HepG2 (cell line): ENCODE measurements at regions not wholly inside any gene's neighbourhood (a gene's known extent, or its start where the extent isn't known, plus 50 kb on each side); places are given as distances from the start of the nearest gene placed in this dataset.

Experiments
- ATAC-seq: fragments of 200-7000 bp; cut with Tn5 transposase; 3 replicates; pipeline ENCODE4 v1.9.1; 2020; ENCODE audit warnings: mild to moderate bottlenecking, moderate library complexity
- BruUV-seq: library from RNA; stranded (reverse); fragments of 400-500 nt; replicated peaks from 2 replicates; lab custom pipeline; 2021; lab: Mats Ljungman, UMichigan
- CTCF ChIA-PET: fragments of 300-600 bp; formaldehyde crosslinking; extraction: SDS; loops from one replicate; lab custom pipeline; 2021; ENCODE audit warnings: low total read pairs, inconsistent platforms, low intra/inter-chr PET ratio; lab: Yijun Ruan, JAX
- POLR2A ChIA-PET: fragments of 350-600 bp; sonication (Branson Sonifier 250); formaldehyde crosslinking; loops from one replicate; lab custom pipeline; 2020; ENCODE audit warnings: antibody characterized with exemption, inconsistent platforms; lab: Yijun Ruan, JAX
- DNase-seq: peaks from one replicate; pipeline ENCODE4 v3.0.0-alpha.2; 2015; ENCODE audit warnings: low spot score
- FAIRE-seq: peaks from 3 replicates; lab custom pipeline; 2011; peaks lifted over from hg19 to GRCh38; lab: Jason Lieb, UNC
- H2AFZ ChIP-seq: one replicate; pipeline ENCODE4 v1.6.1; 2011; ENCODE audit warnings: low read length, inconsistent platforms
- H3K27ac ChIP-seq: fragments of 300-600 bp; 3 replicates; pipeline ENCODE4 v1.8.0; 2011; ENCODE audit warnings: mixed run types, mild to moderate bottlenecking, mixed read lengths, low read length, inconsistent platforms; ENCODE audit not compliant: insufficient read depth; ENCODE audit errors: extremely low read length
- H3K27me3 ChIP-seq, 2 experiments: fragments of 200-600 bp in 1 of 2; 2 replicates in 1 of 2; 3 replicates in 1 of 2; pipeline versions ENCODE4 v1.6.0 to v1.8.0; 2011; ENCODE audit warnings: low read length in 2 of 2, mild to moderate bottlenecking in 2 of 2, moderate library complexity in 2 of 2, inconsistent platforms in 1 of 2; ENCODE audit not compliant: insufficient read depth in 2 of 2, control insufficient read depth in 1 of 2
- H3K36me3 ChIP-seq, 2 experiments: fragments of 200-600 bp in 1 of 2; replicated peaks in 1 of 2; 2 replicates in 1 of 2; 3 replicates in 1 of 2; pipeline versions ENCODE4 v1.5.1 to v1.8.0; 2011; ENCODE audit warnings: low read length in 2 of 2, inconsistent platforms in 1 of 2; ENCODE audit not compliant: insufficient read depth in 2 of 2, control insufficient read depth in 1 of 2
- H3K4me1 ChIP-seq: 2 replicates; pipeline ENCODE4 v1.5.1; 2012; ENCODE audit warnings: low read length, inconsistent platforms; ENCODE audit not compliant: insufficient read depth
- H3K4me2 ChIP-seq: 2 replicates; pipeline ENCODE4 v1.6.0; 2011; ENCODE audit warnings: low read depth, low read length, inconsistent platforms
- H3K4me3 ChIP-seq, 3 experiments: fragments of 200-600 bp in 1 of 3; sonication (generic), shearing (Covaris generic) in 1 of 3; replicated peaks in 1 of 3; 2 replicates each; pipeline ENCODE4 v1.5.1; 2011 to 2016; ENCODE audit warnings: low read length in 3 of 3, inconsistent platforms in 2 of 3, low read depth in 2 of 3, mild to moderate bottlenecking in 2 of 3, control low read depth in 1 of 3, mixed read lengths in 1 of 3; ENCODE audit not compliant: insufficient read depth in 1 of 3
- H3K79me2 ChIP-seq: one replicate; pipeline ENCODE4 v1.6.1; 2011; ENCODE audit warnings: low read length, inconsistent platforms; ENCODE audit not compliant: insufficient read depth
- H3K9ac ChIP-seq: 2 replicates; pipeline ENCODE4 v1.6.0; 2011; ENCODE audit warnings: mild to moderate bottlenecking, low read depth, low read length, inconsistent platforms; ENCODE audit not compliant: insufficient read depth
- H3K9me3 ChIP-seq: 2 replicates; pipeline ENCODE4 v1.5.1; 2012; ENCODE audit warnings: mild to moderate bottlenecking, low read length
- H4K20me1 ChIP-seq: 2 replicates; pipeline ENCODE4 v1.6.0; 2011; ENCODE audit warnings: inconsistent platforms, mild to moderate bottlenecking, low read length, moderate library complexity; ENCODE audit not compliant: insufficient read depth
- ATF4 ChIP-seq, 2 experiments: fragments of 450-650 bp in 1 of 2; sonication (generic) in 1 of 2; formaldehyde crosslinking; IDR thresholded peaks; 2 replicates each; pipeline versions ENCODE4 v1.5.0 to v1.8.0; 2020 to 2022; ENCODE audit warnings: mild to moderate bottlenecking in 1 of 2, missing genetic modification reagents in 1 of 2
- FOXA1 ChIP-seq, 2 experiments: fragments of 450-650 bp in 1 of 2; sonication (generic) in 1 of 2; formaldehyde crosslinking in 1 of 2; IDR thresholded peaks; 2 replicates each; pipeline versions ENCODE4 v1.4.0 to v1.6.1; 2016 to 2020; ENCODE audit warnings: missing genetic modification reagents in 1 of 2
- FOXM1 ChIP-seq: sonication (generic); formaldehyde crosslinking; IDR thresholded peaks from 2 replicates; pipeline ENCODE4 v1.5.0; 2020; ENCODE audit warnings: missing genetic modification reagents
- GFI1 ChIP-seq: sonication (generic); formaldehyde crosslinking; IDR thresholded peaks from 2 replicates; pipeline ENCODE4 v1.5.0; 2020; ENCODE audit warnings: missing genetic modification reagents, mild to moderate bottlenecking, borderline replicate concordance
- JDP2 ChIP-seq: sonication (generic); formaldehyde crosslinking; IDR thresholded peaks from 2 replicates; pipeline ENCODE4 v1.8.1; 2022; ENCODE audit warnings: missing genetic modification reagents, borderline replicate concordance
- NR2F2 ChIP-seq: IDR thresholded peaks from 2 replicates; pipeline ENCODE4 v1.6.1; 2012; ENCODE audit warnings: low read depth, inconsistent platforms, borderline replicate concordance
- PITX1 ChIP-seq: sonication (generic); formaldehyde crosslinking; IDR thresholded peaks from 2 replicates; pipeline ENCODE4 v1.5.1; 2020; ENCODE audit warnings: mild to moderate bottlenecking, missing genetic modification reagents
- SIX1 ChIP-seq: sonication (generic); formaldehyde crosslinking; IDR thresholded peaks from 2 replicates; pipeline ENCODE4 v1.4.0; 2020; ENCODE audit warnings: missing genetic modification reagents, borderline replicate concordance
- TCF12 ChIP-seq, 2 experiments: fragments of 450-650 bp in 1 of 2; sonication (generic) in 1 of 2; formaldehyde crosslinking in 1 of 2; IDR thresholded peaks; 2 replicates each; pipeline versions ENCODE4 v1.6.1 to v1.8.0; 2017 to 2022; ENCODE audit warnings: antibody characterized with exemption in 1 of 2, mild to moderate bottlenecking in 1 of 2, missing genetic modification reagents in 1 of 2, moderate library complexity in 1 of 2
- TOE1 ChIP-seq: sonication (generic); formaldehyde crosslinking; IDR thresholded peaks from 2 replicates; pipeline ENCODE4 v1.4.0; 2020; ENCODE audit warnings: mild to moderate bottlenecking, missing genetic modification reagents
- ZNF207 ChIP-seq: fragments of 450-650 bp; IDR thresholded peaks from 2 replicates; pipeline ENCODE4 v1.6.1; 2016; ENCODE audit warnings: antibody characterized with exemption, borderline replicate concordance
- ZNF615 ChIP-seq: sonication (generic); formaldehyde crosslinking; IDR thresholded peaks from 2 replicates; pipeline ENCODE4 v1.5.0; 2020; ENCODE audit warnings: mild to moderate bottlenecking, missing genetic modification reagents, borderline replicate concordance
- ZNF777 ChIP-seq: sonication (generic); formaldehyde crosslinking; IDR thresholded peaks from 2 replicates; pipeline ENCODE4 v1.4.0; 2020; ENCODE audit warnings: missing genetic modification reagents
- ZNF782 ChIP-seq: sonication (generic); formaldehyde crosslinking; IDR thresholded peaks from 2 replicates; pipeline ENCODE4 v1.4.0; 2020; ENCODE audit warnings: missing genetic modification reagents, mild to moderate bottlenecking, borderline replicate concordance
- ZNF784 ChIP-seq: sonication (generic); formaldehyde crosslinking; IDR thresholded peaks from 2 replicates; pipeline ENCODE4 v1.5.1; 2020; ENCODE audit warnings: missing genetic modification reagents, mild to moderate bottlenecking, borderline replicate concordance
- WGBS: methylation state at CpG from one replicate; pipeline ENCODE4 v1.1.6; 2017; ENCODE audit warnings: low lambda C conversion rate; 5-methylcytosine and 5-hydroxymethylcytosine counted together
- in situ Hi-C: cut with HindIII; loops from 2 replicates; pipeline ENCODE4 v1.10.0; 2017; ENCODE audit warnings: low pct_unique_long_range_greater_than_20kb; ENCODE audit not compliant: extremely low pct_ligation_motif_present
- intact Hi-C: fragments of 100-400 bp; cut with micrococcal nuclease; formaldehyde crosslinking; loops from one replicate; pipeline ENCODE4 v1.10.0; 2022; ENCODE audit not compliant: unreplicated experiment
- TF ChIP-seq, protein P1 (sequence below): sonication (generic); formaldehyde crosslinking; IDR thresholded peaks from 2 replicates; pipeline ENCODE4 v1.5.1; 2020; ENCODE audit warnings: mild to moderate bottlenecking, missing genetic modification reagents

DNA sequence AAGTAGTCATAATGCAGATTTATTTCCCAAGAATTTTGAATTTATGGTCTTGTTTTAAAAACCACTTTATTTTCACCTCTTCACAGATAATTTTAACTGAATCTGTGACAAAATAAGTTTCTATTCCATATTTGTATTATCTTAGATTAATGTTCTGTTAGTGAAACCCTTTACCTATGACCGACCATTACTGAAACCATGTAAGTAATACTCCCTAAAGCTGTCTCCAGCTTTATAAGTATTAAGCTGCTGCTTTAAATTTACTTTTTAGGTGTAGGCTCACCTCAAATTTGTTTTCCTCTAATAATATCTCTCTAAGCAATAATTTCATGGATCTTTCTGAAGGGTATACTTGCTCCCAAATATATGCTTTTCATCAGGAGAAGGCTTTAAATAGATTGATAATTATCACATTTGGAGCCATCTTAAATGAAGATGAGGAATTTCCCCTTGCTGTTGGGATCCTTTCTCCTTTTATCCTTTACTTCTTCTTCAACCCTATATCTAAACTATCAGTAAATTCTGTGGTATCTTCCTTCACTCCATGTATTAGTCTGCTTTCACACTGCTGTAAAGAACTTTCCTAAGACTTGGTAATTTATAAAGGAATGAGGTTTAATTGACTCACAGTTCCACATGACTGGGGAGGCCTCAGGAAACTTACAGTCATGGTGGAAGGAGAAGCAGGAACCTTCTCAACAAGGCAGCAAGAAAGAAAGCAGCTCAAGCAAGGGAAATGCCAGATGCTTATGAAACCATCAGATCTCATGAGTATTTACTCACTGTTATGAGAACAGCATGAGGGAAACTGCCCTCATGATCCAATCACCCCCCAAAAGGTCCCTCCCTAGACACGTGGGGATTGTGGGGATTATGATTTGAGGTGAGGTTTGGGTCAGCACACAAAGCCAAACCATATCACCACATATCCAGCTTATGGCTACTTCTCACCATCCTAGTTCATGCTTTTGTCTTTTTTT is 92.3 kb upstream of the P2RY1 start:
- intact Hi-C loops (no loop called here), in situ Hi-C loops (no loop called here)
- ChIA-PET POLR2A (no interaction called here), CTCF (no interaction called here)
- peaks cover 10% of the 10 kb centered on the region; the same call in 1 of the 2 replicates for H3K9me3 ChIP-seq
- no peak overlapping the region for H3K27ac ChIP-seq
- no peaks in the 10 kb centered on the region for H3K79me2 ChIP-seq
- H3K27me3 ChIP-seq = no peaks in the 10 kb centered on the region
- no peak overlapping the region for H3K4me2 ChIP-seq
- FAIRE-seq (no peak), ATAC-seq (no peak), DNase-seq (no peak)
- no peaks in the 10 kb centered on the region for H3K36me3 ChIP-seq
- H3K4me3 ChIP-seq = no peak overlapping the region
- no TSS peak for BruUV-seq
- H2AFZ ChIP-seq = no peak overlapping the region
- 8% methylated on average over 2 of the region's 2 CpGs for WGBS
- H3K4me1 ChIP-seq = no peaks in the 10 kb centered on the region
- no peaks in the 10 kb centered on the region for H4K20me1 ChIP-seq
- H3K9ac ChIP-seq = no peak overlapping the region
- TF ChIP-seq PITX1 (CRISPR knock-in tag) = no peak
- no peak for TF ChIP-seq ZNF207
- no peak for TF ChIP-seq ZNF782
- no peak for TF ChIP-seq ATF4 (CRISPR knock-in tag; IDR thresholded peaks at IDR 0.05)
- TF ChIP-seq GFI1 = no peak
- no peak for TF ChIP-seq TOE1 (CRISPR knock-in tag)
- no peak for TF ChIP-seq ZNF615 (CRISPR knock-in tag)
- TF ChIP-seq TCF12 (IDR thresholded peaks at IDR 0.05) = no peak
- no peak for TF ChIP-seq TCF12 (CRISPR knock-in tag; IDR thresholded peaks at IDR 0.05)
- no peak for TF ChIP-seq ZNF777
- no peak for TF ChIP-seq JDP2 (CRISPR knock-in tag)
- no peak for TF ChIP-seq FOXA1 (IDR thresholded peaks at IDR 0.05)
- no peak for TF ChIP-seq FOXA1 (CRISPR knock-in tag; IDR thresholded peaks at IDR 0.05)
- no peak for TF ChIP-seq ZNF784
- no peak for TF ChIP-seq SIX1 (CRISPR knock-in tag)
- TF ChIP-seq, protein P1, sequence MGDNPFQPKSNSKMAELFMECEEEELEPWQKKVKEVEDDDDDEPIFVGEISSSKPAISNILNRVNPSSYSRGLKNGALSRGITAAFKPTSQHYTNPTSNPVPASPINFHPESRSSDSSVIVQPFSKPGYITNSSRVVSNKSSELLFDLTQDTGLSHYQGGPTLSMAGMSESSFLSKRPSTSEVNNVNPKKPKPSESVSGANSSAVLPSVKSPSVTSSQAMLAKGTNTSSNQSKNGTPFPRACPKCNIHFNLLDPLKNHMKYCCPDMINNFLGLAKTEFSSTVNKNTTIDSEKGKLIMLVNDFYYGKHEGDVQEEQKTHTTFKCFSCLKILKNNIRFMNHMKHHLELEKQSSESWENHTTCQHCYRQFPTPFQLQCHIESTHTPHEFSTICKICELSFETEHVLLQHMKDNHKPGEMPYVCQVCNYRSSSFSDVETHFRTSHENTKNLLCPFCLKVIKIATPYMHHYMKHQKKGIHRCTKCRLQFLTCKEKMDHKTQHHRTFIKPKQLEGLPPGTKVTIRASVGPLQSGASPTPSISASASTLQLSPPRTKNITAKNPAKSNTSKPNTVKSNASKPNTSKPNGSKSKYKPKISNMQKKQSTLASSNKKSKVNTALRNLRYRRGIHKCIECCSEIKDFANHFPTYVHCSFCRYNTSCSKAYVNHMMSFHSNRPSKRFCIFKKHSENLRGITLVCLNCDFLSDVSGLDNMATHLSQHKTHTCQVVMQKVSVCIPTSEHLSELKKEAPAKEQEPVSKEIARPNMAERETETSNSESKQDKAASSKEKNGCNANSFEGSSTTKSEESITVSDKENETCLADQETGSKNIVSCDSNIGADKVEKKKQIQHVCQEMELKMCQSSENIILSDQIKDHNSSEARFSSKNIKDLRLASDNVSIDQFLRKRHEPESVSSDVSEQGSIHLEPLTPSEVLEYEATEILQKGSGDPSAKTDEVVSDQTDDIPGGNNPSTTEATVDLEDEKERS (CRISPR knock-in tag) = no peak
- TF ChIP-seq NR2F2 = no peak
- TF ChIP-seq FOXM1 (CRISPR knock-in tag) = no peak
